SIG-M5 treated with dmso at 0.1 percent for 504 hours (cell line): ENCODE measurements at regions not wholly inside any gene's neighbourhood (a gene's known extent, or its start where the extent isn't known, plus 50 kb on each side); places are given as distances from the start of the nearest gene placed in this dataset.

ENCODE experiments used
- DNase-seq: peaks from one replicate; lab custom pipeline; 2025; ENCODE audit not compliant: unreplicated experiment; lab: John Stamatoyannopoulos, UW

GRCh38 chr12:127209318-127209717 lies 1057.7 kb upstream of the TMEM132C start:
- no peak for DNase-seq

- DNase-seq = no peak
These were observed 1052.8 kb upstream of the TMEM132C start for GRCh38 chr12:127214186-127214585.

- DNase-seq = no peak
These were observed 1044.0 kb upstream of the TMEM132C start for GRCh38 chr12:127223011-127223410.

GRCh38 chr12:127223731-127224130 lies 1043.2 kb upstream of the TMEM132C start:
- DNase-seq = no peak

GRCh38 chr12:127230843-127231260 lies 1036.1 kb upstream of the TMEM132C start:
- no peak for DNase-seq

GRCh38 chr12:127231371-127231770 lies 1035.6 kb upstream of the TMEM132C start:
- no peak for DNase-seq

- no peak for DNase-seq
These were observed 1034.0 kb upstream of the TMEM132C start for GRCh38 chr12:127233016-127233415.

- no peak for DNase-seq
These were observed 1031.2 kb upstream of the TMEM132C start for GRCh38 chr12:127235761-127236160.

- DNase-seq = no peak
These were observed 1030.5 kb upstream of the TMEM132C start for GRCh38 chr12:127236491-127236890.

- no peak for DNase-seq
These were observed 1029.8 kb upstream of the TMEM132C start for GRCh38 chr12:127237151-127237550.

- DNase-seq = no peak
These were observed 1028.9 kb upstream of the TMEM132C start for GRCh38 chr12:127238107-127238506.

- DNase-seq = no peak
These were observed 1027.2 kb upstream of the TMEM132C start for GRCh38 chr12:127239781-127240180.

- DNase-seq = no peak
These were observed 1026.6 kb upstream of the TMEM132C start for GRCh38 chr12:127240249-127240929.

- DNase-seq = no peak
These were observed 1025.7 kb upstream of the TMEM132C start for GRCh38 chr12:127241072-127241817.

- no peak for DNase-seq
These were observed 1022.0 kb upstream of the TMEM132C start for GRCh38 chr12:127245009-127245408.

- DNase-seq = no peak
These were observed 1021.5 kb upstream of the TMEM132C start for GRCh38 chr12:127245437-127245836.

GRCh38 chr12:127247937-127248336 lies 1019.0 kb upstream of the TMEM132C start:
- no peak for DNase-seq

- DNase-seq = no peak
These were observed 1017.5 kb upstream of the TMEM132C start for GRCh38 chr12:127249428-127249827.

GRCh38 chr12:127253797-127254327 lies 1013.1 kb upstream of the TMEM132C start:
- no peak for DNase-seq

GRCh38 chr12:127254420-127254955 lies 1012.5 kb upstream of the TMEM132C start:
- DNase-seq = no peak

GRCh38 chr12:127257366-127257935 lies 1009.5 kb upstream of the TMEM132C start:
- DNase-seq = no peak

- no peak for DNase-seq
These were observed 1006.4 kb upstream of the TMEM132C start for GRCh38 chr12:127260531-127260930.
